ENCODE measurements at regions not wholly inside any gene's neighbourhood (a gene's known extent, or its start where the extent isn't known, plus 50 kb on each side); places are given as distances from the start of the nearest gene placed in this dataset.

- Histone ChIP-seq H3K27ac (no peak overlapping the region), H3K27me3 (no peaks in the 10 kb centered on the region), H3K9me3 (no peaks in the 10 kb centered on the region), H3K4me3 (no peak overlapping the region), H3K36me3 (no peaks in the 10 kb centered on the region), H3K4me1 (no peaks in the 10 kb centered on the region)
- no peak for DNase-seq
- WGBS, 2 donors (ENCODE audit: low coverage in 1 of 2): 60 to 75% methylated on average over 2 to 18 of the region's 22 CpGs
- no peak for TF ChIP-seq EP300 (IDR thresholded peaks at IDR 0.05; ENCODE audit: low read depth)
- TF ChIP-seq POLR2A (IDR thresholded peaks at IDR 0.05): no peak
- intact Hi-C loops (cut with DNase I; ENCODE audit: low total_unique reads) (loop anchor here (2.0 kb wide), 1 partner anchor 23 kb away; no protein-coding TSS in a partner anchor), in situ Hi-C loops (cut with MboI; ENCODE audit: low pct_ligation_motif_present in 1 of 4, low pct_unique_long_range_greater_than_20kb in 1 of 4, low sequenced_read_pairs in 3 of 4) (no loop called here)
These were observed 295.2 kb downstream of the NDUFA10 start for GRCh38 chr2:239729681-239730566.

DNA sequence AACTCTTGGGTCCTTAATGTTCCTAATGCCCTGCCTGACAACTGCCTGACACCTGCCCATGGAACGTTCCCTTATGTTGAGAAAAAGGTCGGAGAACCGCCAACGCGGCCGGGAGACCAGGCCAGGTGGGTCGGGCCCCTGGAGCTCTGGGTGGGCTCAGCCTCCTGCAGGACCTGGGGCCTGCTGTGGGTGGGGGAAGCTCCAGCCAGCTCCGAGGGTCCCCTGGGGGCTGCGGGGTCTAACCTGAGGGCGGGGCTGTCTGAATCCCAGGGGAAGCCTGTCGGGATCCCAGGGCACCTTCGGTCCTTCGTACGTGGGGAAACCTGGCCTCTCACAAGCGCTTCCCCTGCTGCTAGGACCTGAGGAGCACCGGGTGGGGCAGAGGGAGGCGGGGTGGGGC is 296.0 kb downstream of the NDUFA10 start:
- Histone ChIP-seq H3K4me3 (no peak overlapping the region), H3K9me3 (no peaks in the 10 kb centered on the region), H3K36me3 (no peaks in the 10 kb centered on the region), H3K27me3 (no peaks in the 10 kb centered on the region), H3K4me1 (no peaks in the 10 kb centered on the region), H3K27ac (no peak overlapping the region)
- intact Hi-C loops (cut with DNase I; ENCODE audit: low total_unique reads): no loop called here
- no peak for TF ChIP-seq POLR2A (IDR thresholded peaks at IDR 0.05)
- TF ChIP-seq, protein P1, sequence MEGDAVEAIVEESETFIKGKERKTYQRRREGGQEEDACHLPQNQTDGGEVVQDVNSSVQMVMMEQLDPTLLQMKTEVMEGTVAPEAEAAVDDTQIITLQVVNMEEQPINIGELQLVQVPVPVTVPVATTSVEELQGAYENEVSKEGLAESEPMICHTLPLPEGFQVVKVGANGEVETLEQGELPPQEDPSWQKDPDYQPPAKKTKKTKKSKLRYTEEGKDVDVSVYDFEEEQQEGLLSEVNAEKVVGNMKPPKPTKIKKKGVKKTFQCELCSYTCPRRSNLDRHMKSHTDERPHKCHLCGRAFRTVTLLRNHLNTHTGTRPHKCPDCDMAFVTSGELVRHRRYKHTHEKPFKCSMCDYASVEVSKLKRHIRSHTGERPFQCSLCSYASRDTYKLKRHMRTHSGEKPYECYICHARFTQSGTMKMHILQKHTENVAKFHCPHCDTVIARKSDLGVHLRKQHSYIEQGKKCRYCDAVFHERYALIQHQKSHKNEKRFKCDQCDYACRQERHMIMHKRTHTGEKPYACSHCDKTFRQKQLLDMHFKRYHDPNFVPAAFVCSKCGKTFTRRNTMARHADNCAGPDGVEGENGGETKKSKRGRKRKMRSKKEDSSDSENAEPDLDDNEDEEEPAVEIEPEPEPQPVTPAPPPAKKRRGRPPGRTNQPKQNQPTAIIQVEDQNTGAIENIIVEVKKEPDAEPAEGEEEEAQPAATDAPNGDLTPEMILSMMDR (IDR thresholded peaks at IDR 0.05): no peak
- DNase-seq: no peak
- in situ Hi-C loops (cut with MboI; ENCODE audit: low pct_ligation_motif_present in 1 of 4, low pct_unique_long_range_greater_than_20kb in 1 of 4, low sequenced_read_pairs in 3 of 4): no loop called here
- 93% methylated on average over 17 of the region's 17 CpGs; no CpG with 5 or more reads in 1 of the 2 donors for WGBS, 2 donors (ENCODE audit: low coverage in 1 of 2)

GRCh38 chr2:239728751-239729150 is 296.4 kb downstream of the NDUFA10 start:
- TF ChIP-seq POLR2A (IDR thresholded peaks at IDR 0.05) (no peak), POLR2AphosphoS5 (IDR thresholded peaks at IDR 0.05) (no peak), EP300 (IDR thresholded peaks at IDR 0.05; ENCODE audit: low read depth) (no peak)
- TF ChIP-seq, protein P1 (IDR thresholded peaks at IDR 0.05): no peak
- WGBS, 2 donors (ENCODE audit: low coverage in 1 of 2): 85% methylated on average over 15 of the region's 15 CpGs; no CpG with 5 or more reads in 1 of the 2 donors
- Histone ChIP-seq H3K36me3 (no peaks in the 10 kb centered on the region), H3K4me3 (no peak overlapping the region), H3K27ac (no peak overlapping the region), H3K4me1 (no peaks in the 10 kb centered on the region), H3K27me3 (no peaks in the 10 kb centered on the region), H3K9me3 (no peaks in the 10 kb centered on the region)
- intact Hi-C loops (cut with DNase I; ENCODE audit: low total_unique reads): no loop called here
- in situ Hi-C loops (cut with MboI; ENCODE audit: low pct_ligation_motif_present in 1 of 4, low pct_unique_long_range_greater_than_20kb in 1 of 4, low sequenced_read_pairs in 3 of 4): no loop called here
- DNase-seq: no peak

GRCh38 chr2:239727776-239728600 is 297.2 kb downstream of the NDUFA10 start:
- Histone ChIP-seq H3K36me3 (no peaks in the 10 kb centered on the region), H3K4me3 (no peak overlapping the region), H3K4me1 (no peaks in the 10 kb centered on the region), H3K9me3 (no peaks in the 10 kb centered on the region), H3K27ac (no peak overlapping the region), H3K27me3 (no peaks in the 10 kb centered on the region)
- WGBS, 2 donors (ENCODE audit: low coverage in 1 of 2): 78% methylated on average over 28 of the region's 30 CpGs; no CpG with 5 or more reads in 1 of the 2 donors
- in situ Hi-C loops (cut with MboI; ENCODE audit: low pct_ligation_motif_present in 1 of 4, low pct_unique_long_range_greater_than_20kb in 1 of 4, low sequenced_read_pairs in 3 of 4): no loop called here
- no peak for DNase-seq
- intact Hi-C loops (cut with DNase I; ENCODE audit: low total_unique reads): no loop called here
- TF ChIP-seq, protein P1 (IDR thresholded peaks at IDR 0.05): no peak
- no peak for TF ChIP-seq POLR2A (IDR thresholded peaks at IDR 0.05)
- TF ChIP-seq EP300 (IDR thresholded peaks at IDR 0.05; ENCODE audit: low read depth): no peak
- TF ChIP-seq POLR2AphosphoS5 (IDR thresholded peaks at IDR 0.05): no peak
